NCI-H460 (cell line): ENCODE measurements at regions not wholly inside any gene's neighbourhood (a gene's known extent, or its start where the extent isn't known, plus 50 kb on each side); places are given as distances from the start of the nearest gene placed in this dataset.

Experiments used
- DNase-seq: peaks from one replicate; pipeline ENCODE4 v3.0.0-alpha.2; 2016; ENCODE audit warnings: low read depth; ENCODE audit errors: extremely low read depth

- DNase-seq: no peak
Observed at GRCh38 chr18:61679836-61680235, 213.0 kb downstream of the RNF152 start.

- DNase-seq: no peak
Observed at GRCh38 chr18:61677435-61677970, 215.3 kb downstream of the RNF152 start.

DNA sequence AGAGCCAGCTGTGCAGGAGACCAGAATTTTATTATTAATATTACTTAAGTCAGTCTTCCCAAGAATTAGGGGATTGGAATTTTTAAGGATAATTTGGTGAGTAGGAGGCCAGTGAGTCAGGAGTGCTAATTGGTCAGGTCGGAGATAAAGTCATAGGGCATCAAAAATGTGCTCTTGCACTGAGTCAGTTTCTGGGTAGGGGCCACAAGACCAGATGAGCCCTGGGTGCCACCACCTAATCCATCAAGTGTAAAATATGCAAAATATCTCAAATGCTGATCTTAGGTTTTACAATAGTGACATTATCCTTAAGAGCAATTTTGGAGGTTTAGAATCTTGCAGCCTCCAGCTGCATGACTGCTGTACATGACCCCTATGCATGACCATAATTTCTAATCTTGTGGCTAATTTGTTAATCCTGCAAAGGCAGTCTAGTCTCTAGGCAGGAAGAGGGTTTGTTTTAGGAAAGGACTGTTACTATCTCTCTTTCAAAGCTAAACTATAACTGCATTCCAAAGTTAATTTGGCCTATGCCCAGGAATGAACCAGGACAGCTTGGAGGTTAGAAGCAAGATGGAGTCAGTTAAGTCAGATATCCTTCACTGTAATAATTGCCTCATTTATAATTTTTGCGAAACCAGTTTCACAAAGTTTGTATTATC, 215.9 kb downstream of the RNF152 start:
- DNase-seq: no peak

- no peak for DNase-seq
Observed at GRCh38 chr18:61669320-61669719, 223.5 kb downstream of the RNF152 start.

DNA sequence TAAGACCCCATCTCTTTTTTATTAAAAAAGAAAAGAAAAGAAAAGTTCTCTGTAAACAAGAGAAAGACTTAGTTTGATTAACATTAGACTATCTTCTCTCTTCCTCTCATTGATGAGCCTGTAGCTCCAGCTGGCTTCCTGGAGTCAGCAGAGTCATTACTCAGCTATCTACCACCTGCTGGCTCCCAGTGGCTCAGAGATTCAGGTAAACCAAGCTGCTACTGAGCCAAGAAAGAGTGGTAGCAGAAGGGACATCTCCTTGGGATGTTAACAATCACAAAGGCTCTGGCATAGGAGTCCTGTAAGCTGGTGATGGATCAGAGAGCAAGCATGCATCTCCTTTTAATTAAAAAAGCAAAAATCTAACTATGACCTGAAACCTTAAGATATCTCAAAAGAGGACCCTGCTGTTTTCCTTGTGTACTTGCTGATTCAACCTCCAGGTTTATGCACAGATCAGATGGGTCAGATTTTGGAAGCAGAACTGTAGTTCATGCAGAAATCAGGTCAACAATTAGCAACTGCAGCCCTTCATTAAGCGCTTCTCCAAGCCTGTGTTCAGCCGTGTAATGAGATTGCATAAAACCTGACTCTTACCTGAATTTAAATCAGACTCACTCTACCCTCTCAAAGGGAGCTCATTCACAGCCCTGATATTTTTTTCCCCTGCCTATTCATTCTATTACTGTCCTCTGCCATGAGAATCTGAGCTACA, 225.8 kb downstream of the RNF152 start:
- DNase-seq: no peak

DNA sequence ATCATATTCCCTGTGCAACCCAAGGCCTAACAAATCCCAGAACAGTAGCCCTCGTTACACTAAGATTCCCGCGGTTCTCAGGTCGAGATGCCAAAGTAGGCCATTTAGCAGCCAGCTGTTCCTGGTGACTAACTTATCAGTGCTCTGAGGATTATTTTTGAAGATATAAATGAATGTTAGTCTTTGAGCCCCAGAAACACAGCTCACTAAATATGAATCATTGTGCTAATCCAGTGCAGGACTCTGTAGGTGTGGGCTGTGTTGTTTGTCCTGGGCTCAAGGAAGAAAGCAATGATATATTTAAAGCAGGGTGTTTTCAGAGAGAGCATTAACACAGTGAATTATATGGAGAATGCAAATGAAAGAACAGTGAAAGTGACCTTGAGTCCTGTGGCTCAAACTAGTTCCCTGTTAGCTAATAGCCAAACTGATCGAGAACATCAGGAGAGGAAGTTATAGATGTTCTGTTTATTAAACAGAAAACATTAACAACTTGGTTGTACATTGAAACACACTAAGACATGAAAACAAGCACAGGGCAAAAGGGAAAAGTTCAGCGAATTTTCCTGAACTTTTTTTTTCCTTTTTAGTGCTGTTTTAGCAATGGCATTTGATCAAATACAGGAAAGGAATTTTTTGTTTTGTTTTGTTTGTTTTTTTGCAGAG, 228.3 kb downstream of the RNF152 start:
- DNase-seq: no peak

GRCh38 chr18:61662726-61663125, 230.1 kb downstream of the RNF152 start:
- no peak for DNase-seq

- DNase-seq: no peak
Observed at GRCh38 chr18:61658431-61658830, 234.4 kb downstream of the RNF152 start.

DNA sequence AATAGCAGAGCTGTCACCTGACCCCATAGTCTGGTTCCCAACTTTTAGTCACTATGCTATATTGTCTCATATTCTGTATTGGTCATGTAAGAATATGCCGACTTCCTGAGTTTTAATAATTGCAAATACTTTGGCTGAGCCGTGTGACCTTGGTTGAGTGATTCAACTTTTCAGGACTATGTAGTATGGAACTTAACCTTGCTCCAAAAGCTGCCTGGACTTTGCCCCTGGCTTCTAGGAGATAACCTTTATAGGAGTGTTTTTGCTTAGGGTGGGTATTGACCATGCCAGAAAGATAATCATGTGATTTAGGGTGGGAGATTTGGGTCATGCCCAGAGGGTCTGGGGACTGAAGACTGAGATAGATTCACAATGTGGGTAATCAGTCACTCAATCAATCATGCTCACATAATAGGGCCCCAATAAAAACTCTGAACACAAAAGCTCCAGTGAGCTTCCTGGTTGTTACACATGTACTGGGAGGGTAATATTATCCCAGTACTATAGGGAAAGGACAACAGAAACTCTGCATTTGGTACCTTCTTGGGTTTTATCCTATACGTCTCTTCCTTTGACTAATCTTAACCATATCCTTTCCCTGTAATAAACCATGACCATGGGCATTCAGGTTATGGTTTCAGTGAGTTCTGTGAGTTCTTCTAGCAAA, 235.6 kb downstream of the RNF152 start:
- DNase-seq: no peak

- no peak for DNase-seq
Observed at GRCh38 chr18:61655630-61656029, 237.2 kb downstream of the RNF152 start.

GRCh38 chr18:61653823-61654551, 238.8 kb downstream of the RNF152 start:
- no peak for DNase-seq

- no peak for DNase-seq
Observed at GRCh38 chr18:61651880-61652268, 240.9 kb downstream of the RNF152 start.

GRCh38 chr18:61651145-61651879, 241.5 kb downstream of the RNF152 start:
- DNase-seq: no peak

- no peak for DNase-seq
Observed at GRCh38 chr18:61643884-61644647, 248.7 kb downstream of the RNF152 start.

DNA sequence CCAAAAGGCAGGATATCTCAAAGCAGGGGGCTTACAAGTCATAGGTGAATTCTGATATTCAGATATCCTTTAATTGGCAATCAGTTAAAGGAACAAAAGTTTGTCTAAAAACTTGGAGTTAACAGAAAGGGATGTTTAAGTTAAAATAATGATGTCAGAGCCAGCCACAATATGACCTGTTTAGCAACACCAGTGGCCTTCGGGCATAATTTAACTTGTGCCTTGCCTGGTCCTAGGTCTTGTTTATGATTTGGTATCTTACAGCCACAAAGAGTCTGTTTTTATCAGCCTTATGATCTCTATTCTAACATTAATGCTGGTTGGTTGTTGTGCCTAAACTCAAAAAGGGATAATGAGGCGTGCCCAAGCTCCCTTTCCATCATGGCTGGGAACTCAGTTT, 252.9 kb downstream of the RNF152 start:
- DNase-seq: no peak

DNA sequence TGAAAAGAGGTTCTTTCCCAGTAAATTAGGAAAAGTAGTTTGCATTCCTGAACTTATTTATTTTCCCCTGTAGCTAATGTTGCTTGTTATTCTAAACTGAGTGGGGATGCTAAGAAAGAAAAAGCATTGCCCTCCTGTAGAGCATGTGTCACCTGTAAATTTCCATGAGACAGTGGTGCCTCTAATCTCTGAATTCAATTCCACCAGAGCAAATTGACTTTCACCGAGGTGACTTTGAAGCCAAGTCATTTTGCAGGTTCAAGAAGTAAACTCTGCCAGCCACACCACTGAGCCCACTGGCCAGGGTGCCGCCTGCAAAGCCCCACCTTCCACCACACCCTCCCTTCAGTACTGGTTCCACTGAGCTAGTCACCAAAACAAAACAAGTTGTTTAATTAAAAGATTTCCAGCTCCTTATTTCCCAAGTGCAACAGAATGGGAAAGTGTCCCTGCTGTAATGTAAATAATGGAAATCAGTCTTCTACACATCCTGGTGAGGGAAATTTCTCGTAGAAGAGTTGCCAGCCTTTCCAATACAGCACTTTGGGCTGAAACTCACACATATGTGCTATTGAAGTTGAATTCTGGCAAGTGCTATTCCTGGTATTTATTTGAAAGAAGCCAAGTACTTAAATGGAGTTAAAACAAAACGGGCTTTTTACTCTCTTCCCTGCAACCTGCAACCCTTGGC, 254.8 kb downstream of the RNF152 start:
- peak; percentile 11 for DNase-seq

DNA sequence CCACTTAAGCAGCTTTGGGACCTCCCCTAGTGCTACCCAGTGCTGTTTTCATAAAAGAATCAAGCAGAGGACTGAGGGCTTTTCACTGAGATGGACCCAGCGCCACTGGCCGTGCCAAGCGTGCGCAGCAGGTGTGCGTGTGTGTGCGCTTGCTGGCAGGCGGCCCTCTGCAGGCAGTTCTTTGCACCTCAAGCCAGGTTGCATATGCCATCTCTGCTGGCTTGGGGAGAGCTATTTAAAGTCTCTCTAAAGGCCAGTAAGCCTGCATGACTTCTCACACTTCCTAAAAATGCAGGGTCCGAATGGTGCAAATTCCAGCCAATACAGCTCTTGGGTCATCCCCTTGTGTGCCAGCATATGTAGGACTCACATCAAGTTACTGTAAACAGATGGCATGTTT, 255.5 kb downstream of the RNF152 start:
- no peak for DNase-seq

- peak; percentile 8 for DNase-seq
Observed at GRCh38 chr18:61635901-61636528, 256.8 kb downstream of the RNF152 start.
